HepG2 (cell line): ENCODE measurements at regions not wholly inside any gene's neighbourhood (a gene's known extent, or its start where the extent isn't known, plus 50 kb on each side); places are given as distances from the start of the nearest gene placed in this dataset.

Experiments
- ATAC-seq: fragments of 200-7000 bp; cut with Tn5 transposase; 3 replicates; pipeline ENCODE4 v1.9.1; 2020; ENCODE audit warnings: mild to moderate bottlenecking, moderate library complexity
- BruUV-seq: library from RNA; stranded (reverse); fragments of 400-500 nt; replicated peaks from 2 replicates; lab custom pipeline; 2021; lab: Mats Ljungman, UMichigan
- CTCF ChIA-PET: fragments of 300-600 bp; formaldehyde crosslinking; extraction: SDS; loops from one replicate; lab custom pipeline; 2021; ENCODE audit warnings: low total read pairs, inconsistent platforms, low intra/inter-chr PET ratio; lab: Yijun Ruan, JAX
- POLR2A ChIA-PET: fragments of 350-600 bp; sonication (Branson Sonifier 250); formaldehyde crosslinking; loops from one replicate; lab custom pipeline; 2020; ENCODE audit warnings: antibody characterized with exemption, inconsistent platforms; lab: Yijun Ruan, JAX
- DNase-seq: peaks from one replicate; pipeline ENCODE4 v3.0.0-alpha.2; 2015; ENCODE audit warnings: low spot score
- FAIRE-seq: peaks from 3 replicates; lab custom pipeline; 2011; peaks lifted over from hg19 to GRCh38; lab: Jason Lieb, UNC
- H2AFZ ChIP-seq: one replicate; pipeline ENCODE4 v1.6.1; 2011; ENCODE audit warnings: low read length, inconsistent platforms
- H3K27ac ChIP-seq: fragments of 300-600 bp; 3 replicates; pipeline ENCODE4 v1.8.0; 2011; ENCODE audit warnings: mixed run types, mild to moderate bottlenecking, mixed read lengths, low read length, inconsistent platforms; ENCODE audit not compliant: insufficient read depth; ENCODE audit errors: extremely low read length
- H3K27me3 ChIP-seq, 2 experiments: fragments of 200-600 bp in 1 of 2; 2 replicates in 1 of 2; 3 replicates in 1 of 2; pipeline versions ENCODE4 v1.6.0 to v1.8.0; 2011; ENCODE audit warnings: low read length in 2 of 2, mild to moderate bottlenecking in 2 of 2, moderate library complexity in 2 of 2, inconsistent platforms in 1 of 2; ENCODE audit not compliant: insufficient read depth in 2 of 2, control insufficient read depth in 1 of 2
- H3K36me3 ChIP-seq, 2 experiments: fragments of 200-600 bp in 1 of 2; replicated peaks in 1 of 2; 2 replicates in 1 of 2; 3 replicates in 1 of 2; pipeline versions ENCODE4 v1.5.1 to v1.8.0; 2011; ENCODE audit warnings: low read length in 2 of 2, inconsistent platforms in 1 of 2; ENCODE audit not compliant: insufficient read depth in 2 of 2, control insufficient read depth in 1 of 2
- H3K4me1 ChIP-seq: 2 replicates; pipeline ENCODE4 v1.5.1; 2012; ENCODE audit warnings: low read length, inconsistent platforms; ENCODE audit not compliant: insufficient read depth
- H3K4me2 ChIP-seq: 2 replicates; pipeline ENCODE4 v1.6.0; 2011; ENCODE audit warnings: low read depth, low read length, inconsistent platforms
- H3K4me3 ChIP-seq, 3 experiments: fragments of 200-600 bp in 1 of 3; sonication (generic), shearing (Covaris generic) in 1 of 3; replicated peaks in 1 of 3; 2 replicates each; pipeline ENCODE4 v1.5.1; 2011 to 2016; ENCODE audit warnings: low read length in 3 of 3, inconsistent platforms in 2 of 3, low read depth in 2 of 3, mild to moderate bottlenecking in 2 of 3, control low read depth in 1 of 3, mixed read lengths in 1 of 3; ENCODE audit not compliant: insufficient read depth in 1 of 3
- H3K79me2 ChIP-seq: one replicate; pipeline ENCODE4 v1.6.1; 2011; ENCODE audit warnings: low read length, inconsistent platforms; ENCODE audit not compliant: insufficient read depth
- H3K9ac ChIP-seq: 2 replicates; pipeline ENCODE4 v1.6.0; 2011; ENCODE audit warnings: mild to moderate bottlenecking, low read depth, low read length, inconsistent platforms; ENCODE audit not compliant: insufficient read depth
- H3K9me3 ChIP-seq: 2 replicates; pipeline ENCODE4 v1.5.1; 2012; ENCODE audit warnings: mild to moderate bottlenecking, low read length
- H4K20me1 ChIP-seq: 2 replicates; pipeline ENCODE4 v1.6.0; 2011; ENCODE audit warnings: inconsistent platforms, mild to moderate bottlenecking, low read length, moderate library complexity; ENCODE audit not compliant: insufficient read depth
- ATAD3A ChIP-seq: sonication (generic); formaldehyde crosslinking; IDR thresholded peaks from 2 replicates; pipeline ENCODE4 v1.4.0; 2020; ENCODE audit warnings: missing genetic modification reagents
- ATF6 ChIP-seq: sonication (generic); formaldehyde crosslinking; conservative IDR thresholded peaks from 2 replicates; pipeline ENCODE4 v1.4.0; 2020; ENCODE audit warnings: missing genetic modification reagents
- GABPB1 ChIP-seq: IDR thresholded peaks from 2 replicates; pipeline ENCODE4 v1.6.1; 2016; ENCODE audit warnings: mild to moderate bottlenecking, missing genetic modification reagents, moderate library complexity, missing compliant biosample characterization
- ZMAT5 ChIP-seq: sonication (generic); formaldehyde crosslinking; IDR thresholded peaks from 2 replicates; pipeline ENCODE4 v1.5.0; 2020; ENCODE audit warnings: mild to moderate bottlenecking, low read depth, missing genetic modification reagents, borderline replicate concordance
- ZNF337 ChIP-seq: sonication (generic); formaldehyde crosslinking; IDR thresholded peaks from 2 replicates; pipeline ENCODE4 v1.5.1; 2020; ENCODE audit warnings: missing genetic modification reagents, low read depth, mild to moderate bottlenecking, borderline replicate concordance
- ZNF740 ChIP-seq: sonication (generic); formaldehyde crosslinking; IDR thresholded peaks from 2 replicates; pipeline ENCODE4 v1.4.0; 2020; ENCODE audit warnings: missing genetic modification reagents
- ZNF768 ChIP-seq: sonication (generic); formaldehyde crosslinking; IDR thresholded peaks from 2 replicates; pipeline ENCODE4 v1.4.0; 2020; ENCODE audit warnings: missing genetic modification reagents
- WGBS: methylation state at CpG from one replicate; pipeline ENCODE4 v1.1.6; 2017; ENCODE audit warnings: low lambda C conversion rate; 5-methylcytosine and 5-hydroxymethylcytosine counted together
- in situ Hi-C: cut with HindIII; loops from 2 replicates; pipeline ENCODE4 v1.10.0; 2017; ENCODE audit warnings: low pct_unique_long_range_greater_than_20kb; ENCODE audit not compliant: extremely low pct_ligation_motif_present
- intact Hi-C: fragments of 100-400 bp; cut with micrococcal nuclease; formaldehyde crosslinking; loops from one replicate; pipeline ENCODE4 v1.10.0; 2022; ENCODE audit not compliant: unreplicated experiment

- no TSS peak for BruUV-seq
- Histone ChIP-seq H2AFZ (no peak overlapping the region), H3K4me2 (no peak overlapping the region), H3K4me1 (0 out of 2 replicates have a peak, but pooled peaks cover 8% of the 10 kb centered on the region)
- ATAC-seq, result no peak
- DNase-seq, result no peak
- TF ChIP-seq ZNF768 (CRISPR knock-in tag) (no peak), ZNF740 (no peak), ZNF337 (CRISPR knock-in tag) (no peak), ATAD3A (no peak), GABPB1 (no peak), ZMAT5 (CRISPR knock-in tag) (no peak), ATF6 (CRISPR knock-in tag) (no peak)
- TF ChIP-seq, all 625 proteins: peak for 0
- no peaks in the 10 kb centered on the region for H3K27me3 ChIP-seq
- 33% methylated on average over 2 of the region's 2 CpGs for WGBS
- no peak overlapping the region for H3K9ac ChIP-seq
- H3K4me3 ChIP-seq, result no peak overlapping the region
- no peaks in the 10 kb centered on the region for H3K9me3 ChIP-seq
- H3K79me2 ChIP-seq, result no peaks in the 10 kb centered on the region
- FAIRE-seq, result no peak
- POLR2A ChIA-PET, result no interaction called here
- intact Hi-C loops (no loop called here), in situ Hi-C loops (no loop called here)
- H3K27ac ChIP-seq, result no peak overlapping the region
- no peaks in the 10 kb centered on the region for H4K20me1 ChIP-seq
- CTCF ChIA-PET, result no interaction called here
- no peaks in the 10 kb centered on the region for H3K36me3 ChIP-seq
These were observed 75.1 kb upstream of the FER start for GRCh38 chr5:108672639-108673038.
